DLD1 (cell line): ENCODE measurements at regions not wholly inside any gene's neighbourhood (a gene's known extent, or its start where the extent isn't known, plus 50 kb on each side); places are given as distances from the start of the nearest gene placed in this dataset.
"Not testable (repeated sequence)": the region's sequence is repeated elsewhere in the genome, so short reads cannot be mapped to it uniquely, and the experiment has no call there.

Experiments used
- in situ Hi-C: cut with HindIII; loops from 2 replicates; pipeline ENCODE4 v1.10.0; 2017; ENCODE audit warnings: low sequenced_read_pairs

- in situ Hi-C loops, result no loop called here
These were observed 284.4 kb upstream of the RASGRP1 start for GRCh38 chr15:38849046-38849445.

GRCh38 chr15:38852188-38852587 is 287.6 kb upstream of the RASGRP1 start:
- in situ Hi-C loops, result not testable (repeated sequence)

- in situ Hi-C loops, result no loop called here
These were observed 289.0 kb upstream of the RASGRP1 start for GRCh38 chr15:38853608-38854007.

GRCh38 chr15:38854506-38854905 is 289.9 kb upstream of the RASGRP1 start:
- in situ Hi-C loops, result no loop called here

GRCh38 chr15:38857814-38858213 is 293.2 kb upstream of the RASGRP1 start:
- in situ Hi-C loops, result no loop called here

- in situ Hi-C loops, result no loop called here
These were observed 295.0 kb upstream of the RASGRP1 start for GRCh38 chr15:38859574-38859973.

GRCh38 chr15:38860253-38860652 is 295.6 kb upstream of the RASGRP1 start:
- in situ Hi-C loops, result no loop called here

GRCh38 chr15:38860674-38861073 is 296.1 kb upstream of the RASGRP1 start:
- in situ Hi-C loops, result no loop called here

- in situ Hi-C loops, result no loop called here
These were observed 296.5 kb upstream of the RASGRP1 start for GRCh38 chr15:38861108-38861507.

- in situ Hi-C loops, result no loop called here
These were observed 297.5 kb upstream of the RASGRP1 start for GRCh38 chr15:38862099-38862498.

- in situ Hi-C loops, result no loop called here
These were observed 298.8 kb upstream of the RASGRP1 start for GRCh38 chr15:38863381-38863780.

- in situ Hi-C loops, result no loop called here
These were observed 299.5 kb upstream of the RASGRP1 start for GRCh38 chr15:38864122-38864521.

- in situ Hi-C loops, result no loop called here
These were observed 300.4 kb upstream of the RASGRP1 start for GRCh38 chr15:38864827-38865581.

- in situ Hi-C loops, result no loop called here
These were observed 302.9 kb upstream of the RASGRP1 start for GRCh38 chr15:38867556-38867955.

GRCh38 chr15:38868326-38869114 is 303.9 kb upstream of the RASGRP1 start:
- in situ Hi-C loops, result no loop called here

GRCh38 chr15:38871638-38872037 is 307.0 kb upstream of the RASGRP1 start:
- in situ Hi-C loops, result no loop called here

- in situ Hi-C loops, result no loop called here
These were observed 308.1 kb upstream of the RASGRP1 start for GRCh38 chr15:38872732-38873131.

- in situ Hi-C loops, result no loop called here
These were observed 308.5 kb upstream of the RASGRP1 start for GRCh38 chr15:38873158-38873557.

GRCh38 chr15:38874464-38874863 is 309.9 kb upstream of the RASGRP1 start:
- in situ Hi-C loops, result no loop called here

GRCh38 chr15:38876211-38876610 is 311.6 kb upstream of the RASGRP1 start:
- in situ Hi-C loops, result no loop called here

GRCh38 chr15:38876621-38877020 is 312.0 kb upstream of the RASGRP1 start:
- in situ Hi-C loops, result no loop called here

- in situ Hi-C loops, result no loop called here
These were observed 312.9 kb upstream of the RASGRP1 start for GRCh38 chr15:38877471-38877870.
